GM12878 (cell line): ENCODE measurements at regions not wholly inside any gene's neighbourhood (a gene's known extent, or its start where the extent isn't known, plus 50 kb on each side); places are given as distances from the start of the nearest gene placed in this dataset.

Source experiments
- ATAC-seq: fragments of 200-7000 bp; cut with Tn5 transposase; 3 replicates; pipeline ENCODE4 v1.9.1; 2020; ENCODE audit warnings: mild to moderate bottlenecking, moderate library complexity
- BruUV-seq: library from RNA; stranded (reverse); fragments of 400-500 nt; replicated peaks from 2 replicates; lab custom pipeline; 2021; lab: Mats Ljungman, UMichigan
- CTCF ChIA-PET: fragments of 300-600 bp; sonication (Branson Sonifier 250); formaldehyde crosslinking; extraction: SDS; loops from one replicate; lab custom pipeline; 2021; ENCODE audit warnings: inconsistent platforms; lab: Yijun Ruan, JAX
- POLR2A ChIA-PET: fragments of 350-600 bp; formaldehyde crosslinking; extraction: SDS; loops from one replicate; lab custom pipeline; 2021; ENCODE audit warnings: inconsistent platforms; lab: Charles Lee
- RAD21 ChIA-PET: fragments of 300-600 bp; sonication (Branson Sonifier 250); formaldehyde crosslinking; loops from one replicate; lab custom pipeline; 2023; ENCODE audit warnings: antibody characterized with exemption; ENCODE audit not compliant: unreplicated experiment; lab: Charles Lee
- SMC1A ChIA-PET: fragments of 300-600 bp; sonication (Branson Sonifier 250); formaldehyde crosslinking; loops from one replicate; lab custom pipeline; 2023; ENCODE audit not compliant: unreplicated experiment, uncharacterized antibody; lab: Charles Lee
- DNase-seq: peaks from one replicate; pipeline ENCODE4 v3.0.0-alpha.2; 2011; ENCODE audit warnings: low read depth, low spot score
- FAIRE-seq: peaks from 3 replicates; lab custom pipeline; 2011; peaks lifted over from hg19 to GRCh38; lab: Jason Lieb, UNC
- H2AFZ ChIP-seq: 2 replicates; pipeline ENCODE4 v1.6.0; 2011; ENCODE audit warnings: low read depth, low read length, control low read depth; ENCODE audit not compliant: control insufficient read depth
- H3K27ac ChIP-seq: 2 replicates; pipeline ENCODE4 v1.5.1; 2011; ENCODE audit warnings: control low read depth; ENCODE audit not compliant: control insufficient read depth, insufficient read depth
- H3K27me3 ChIP-seq, 2 experiments: replicated peaks in 1 of 2; 2 replicates each; pipeline versions ENCODE4 v1.6.0 to v1.6.1; 2011; ENCODE audit warnings: low read length in 1 of 2; ENCODE audit not compliant: control insufficient read depth in 2 of 2, insufficient read depth in 2 of 2
- H3K36me3 ChIP-seq, 2 experiments: 2 replicates each; pipeline ENCODE4 v1.5.1; 2011; ENCODE audit warnings: low read length in 1 of 2; ENCODE audit not compliant: control insufficient read depth in 2 of 2, insufficient read depth in 2 of 2
- H3K4me1 ChIP-seq: 2 replicates; pipeline ENCODE4 v1.6.1; 2011; ENCODE audit warnings: mild to moderate bottlenecking, low read length, moderate library complexity, mixed read lengths; ENCODE audit not compliant: control insufficient read depth, insufficient read depth
- H3K4me2 ChIP-seq: 2 replicates; pipeline ENCODE4 v1.6.0; 2011; ENCODE audit warnings: control low read depth; ENCODE audit not compliant: control insufficient read depth, insufficient read depth
- H3K4me3 ChIP-seq: fragments of 200-600 bp; sonication (generic); 2 replicates; pipeline ENCODE4 v1.5.1; 2016
- H3K79me2 ChIP-seq: 2 replicates; pipeline ENCODE4 v1.6.0; 2011; ENCODE audit warnings: low read length; ENCODE audit not compliant: control insufficient read depth, insufficient read depth
- H3K9ac ChIP-seq: 2 replicates; pipeline ENCODE4 v1.8.0; 2011; ENCODE audit warnings: low read length, control low read depth, mixed read lengths; ENCODE audit not compliant: control insufficient read depth, insufficient read depth
- H3K9me3 ChIP-seq: replicated peaks from 3 replicates; pipeline ENCODE4 v1.5.1; 2011; ENCODE audit warnings: mild to moderate bottlenecking, low read length; ENCODE audit not compliant: control insufficient read depth, insufficient read depth
- H4K20me1 ChIP-seq: 2 replicates; pipeline ENCODE4 v1.6.0; 2011; ENCODE audit not compliant: control insufficient read depth, insufficient read depth
- BMI1 ChIP-seq: fragments of 450-650 bp; IDR thresholded peaks from 2 replicates; pipeline ENCODE4 v1.6.1; 2016; ENCODE audit warnings: mild to moderate bottlenecking, moderate library complexity, borderline replicate concordance
- GATAD2B ChIP-seq: fragments of 450-650 bp; conservative IDR thresholded peaks from 2 replicates; pipeline ENCODE4 v1.6.1; 2017; ENCODE audit warnings: low read depth, mild to moderate bottlenecking, moderate library complexity
- HDAC2 ChIP-seq: fragments of 200-600 bp; sonication (generic); IDR thresholded peaks from 2 replicates; pipeline ENCODE4 v1.6.1; 2017
- MYB ChIP-seq: fragments of 150-350 bp; IDR thresholded peaks from 2 replicates; pipeline ENCODE4 v1.6.1; 2014; ENCODE audit warnings: mild to moderate bottlenecking, low read depth, low read length, borderline replicate concordance
- SPI1 ChIP-seq: IDR thresholded peaks from 2 replicates; pipeline ENCODE4 v1.6.1; 2011; ENCODE audit warnings: low read depth, mild to moderate bottlenecking, low read length, moderate library complexity, borderline replicate concordance; ENCODE audit not compliant: insufficient read depth
- TAF1 ChIP-seq: IDR thresholded peaks from 2 replicates; pipeline ENCODE4 v1.6.1; 2011; ENCODE audit warnings: mild to moderate bottlenecking, low read depth, low read length, borderline replicate concordance
- TCF7 ChIP-seq: IDR thresholded peaks from 2 replicates; pipeline ENCODE4 v1.6.1; 2014; ENCODE audit warnings: antibody characterized with exemption, borderline replicate concordance
- ZNF207 ChIP-seq: fragments of 450-650 bp; IDR thresholded peaks from 2 replicates; pipeline ENCODE4 v1.6.1; 2014; ENCODE audit warnings: antibody characterized with exemption, mild to moderate bottlenecking, borderline replicate concordance
- ZNF622 ChIP-seq: fragments of 450-650 bp; IDR thresholded peaks from 2 replicates; pipeline ENCODE4 v1.6.1; 2017; ENCODE audit warnings: mild to moderate bottlenecking, inconsistent platforms
- WGBS: methylation state at CpG from one replicate; pipeline ENCODE4 v1.1.6; 2016; ENCODE audit warnings: low lambda C conversion rate; ENCODE audit not compliant: insufficient replicate concordance, insufficient coverage; ENCODE audit errors: missing lambda C conversion rate; 5-methylcytosine and 5-hydroxymethylcytosine counted together
- in situ Hi-C: fragments of 300-500 bp; cut with MboI; formaldehyde crosslinking; loops from 9 replicates; pipeline ENCODE4 v1.14.3; 2018; ENCODE audit warnings: mixed read lengths
- intact Hi-C: fragments of 100-400 bp; cut with micrococcal nuclease; formaldehyde crosslinking; loops from one replicate; pipeline ENCODE4 v1.14.2; 2022; ENCODE audit not compliant: unreplicated experiment
- TF ChIP-seq, protein P1 (sequence below): fragments of 450-650 bp; formaldehyde crosslinking; IDR thresholded peaks from 2 replicates; pipeline ENCODE4 v1.5.0; 2022; ENCODE audit warnings: mild to moderate bottlenecking, missing genetic modification characterization
- TF ChIP-seq, protein P2 (sequence below): fragments of 450-650 bp; IDR thresholded peaks from 2 replicates; pipeline ENCODE4 v1.6.1; 2018; ENCODE audit warnings: mild to moderate bottlenecking, low read depth, moderate library complexity; ENCODE audit not compliant: partially characterized antibody

DNA sequence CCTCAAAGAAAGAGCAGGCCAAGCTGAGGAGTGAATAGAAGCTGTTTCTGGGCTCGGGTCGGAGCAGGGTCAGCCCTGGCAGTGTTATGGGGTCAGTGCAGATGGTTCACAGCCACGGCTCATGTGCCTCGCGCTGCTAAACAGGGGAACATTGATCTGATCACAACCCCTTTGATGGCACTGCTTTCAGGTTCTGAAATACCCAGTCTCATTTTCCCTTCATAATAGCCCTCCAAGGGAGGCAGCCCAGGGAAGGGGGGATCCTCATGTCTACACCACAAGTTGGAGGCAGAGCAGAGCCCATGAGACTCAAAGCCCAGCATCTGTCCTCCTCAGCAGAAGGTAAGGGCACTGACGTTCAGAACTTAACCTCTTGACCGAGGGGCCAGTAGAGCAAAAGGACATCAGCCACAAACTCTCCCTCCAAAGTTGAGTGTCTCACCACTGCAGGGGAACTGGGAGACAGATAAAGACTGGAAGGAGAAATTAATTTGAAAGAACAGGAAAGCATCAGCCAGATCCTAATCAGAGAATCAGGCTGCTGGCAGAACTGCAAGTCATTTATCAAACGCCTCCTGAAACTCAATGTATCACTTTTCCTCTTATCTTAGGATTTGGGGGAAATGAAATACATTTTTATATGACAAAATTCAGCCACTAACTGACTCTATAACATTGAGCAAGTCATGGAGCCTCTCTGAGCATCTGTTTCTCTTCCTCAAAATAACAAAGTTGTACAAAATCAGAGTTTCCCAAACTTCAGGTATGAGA is 110.6 kb downstream of the SH3TC2 start:
- intact Hi-C loops (no loop called here), in situ Hi-C loops (no loop called here)
- no peak overlapping the region for H3K4me2 ChIP-seq
- H3K27ac ChIP-seq: no peak overlapping the region
- ChIA-PET RAD21 (interaction anchor here (0.7 to 7.2 kb wide), 3 partner anchors 205 to 219 kb away, joined by 3 to 74 read pairs (median 3); no protein-coding TSS in a partner anchor), CTCF (interaction anchor here (15.3 kb wide), 1 partner anchor 215 kb away, joined by 523 read pairs; no protein-coding TSS in a partner anchor), SMC1A (interaction anchor here (2.8 kb wide), 1 partner anchor 211 kb away, joined by 19 read pairs; no protein-coding TSS in a partner anchor), POLR2A (no interaction called here)
- no peak for DNase-seq
- TF ChIP-seq GATAD2B (no peak), ZNF207 (no peak), HDAC2 (no peak), MYB (no peak), BMI1 (no peak), ZNF622 (no peak), SPI1 (no peak), TAF1 (no peak), TCF7 (no peak)
- TF ChIP-seq, protein P1, sequence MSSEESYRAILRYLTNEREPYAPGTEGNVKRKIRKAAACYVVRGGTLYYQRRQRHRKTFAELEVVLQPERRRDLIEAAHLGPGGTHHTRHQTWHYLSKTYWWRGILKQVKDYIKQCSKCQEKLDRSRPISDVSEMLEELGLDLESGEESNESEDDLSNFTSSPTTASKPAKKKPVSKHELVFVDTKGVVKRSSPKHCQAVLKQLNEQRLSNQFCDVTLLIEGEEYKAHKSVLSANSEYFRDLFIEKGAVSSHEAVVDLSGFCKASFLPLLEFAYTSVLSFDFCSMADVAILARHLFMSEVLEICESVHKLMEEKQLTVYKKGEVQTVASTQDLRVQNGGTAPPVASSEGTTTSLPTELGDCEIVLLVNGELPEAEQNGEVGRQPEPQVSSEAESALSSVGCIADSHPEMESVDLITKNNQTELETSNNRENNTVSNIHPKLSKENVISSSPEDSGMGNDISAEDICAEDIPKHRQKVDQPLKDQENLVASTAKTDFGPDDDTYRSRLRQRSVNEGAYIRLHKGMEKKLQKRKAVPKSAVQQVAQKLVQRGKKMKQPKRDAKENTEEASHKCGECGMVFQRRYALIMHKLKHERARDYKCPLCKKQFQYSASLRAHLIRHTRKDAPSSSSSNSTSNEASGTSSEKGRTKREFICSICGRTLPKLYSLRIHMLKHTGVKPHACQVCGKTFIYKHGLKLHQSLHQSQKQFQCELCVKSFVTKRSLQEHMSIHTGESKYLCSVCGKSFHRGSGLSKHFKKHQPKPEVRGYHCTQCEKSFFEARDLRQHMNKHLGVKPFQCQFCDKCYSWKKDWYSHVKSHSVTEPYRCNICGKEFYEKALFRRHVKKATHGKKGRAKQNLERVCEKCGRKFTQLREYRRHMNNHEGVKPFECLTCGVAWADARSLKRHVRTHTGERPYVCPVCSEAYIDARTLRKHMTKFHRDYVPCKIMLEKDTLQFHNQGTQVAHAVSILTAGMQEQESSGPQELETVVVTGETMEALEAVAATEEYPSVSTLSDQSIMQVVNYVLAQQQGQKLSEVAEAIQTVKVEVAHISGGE (CRISPR knock-in tag): no peak
- TF ChIP-seq, protein P2, sequence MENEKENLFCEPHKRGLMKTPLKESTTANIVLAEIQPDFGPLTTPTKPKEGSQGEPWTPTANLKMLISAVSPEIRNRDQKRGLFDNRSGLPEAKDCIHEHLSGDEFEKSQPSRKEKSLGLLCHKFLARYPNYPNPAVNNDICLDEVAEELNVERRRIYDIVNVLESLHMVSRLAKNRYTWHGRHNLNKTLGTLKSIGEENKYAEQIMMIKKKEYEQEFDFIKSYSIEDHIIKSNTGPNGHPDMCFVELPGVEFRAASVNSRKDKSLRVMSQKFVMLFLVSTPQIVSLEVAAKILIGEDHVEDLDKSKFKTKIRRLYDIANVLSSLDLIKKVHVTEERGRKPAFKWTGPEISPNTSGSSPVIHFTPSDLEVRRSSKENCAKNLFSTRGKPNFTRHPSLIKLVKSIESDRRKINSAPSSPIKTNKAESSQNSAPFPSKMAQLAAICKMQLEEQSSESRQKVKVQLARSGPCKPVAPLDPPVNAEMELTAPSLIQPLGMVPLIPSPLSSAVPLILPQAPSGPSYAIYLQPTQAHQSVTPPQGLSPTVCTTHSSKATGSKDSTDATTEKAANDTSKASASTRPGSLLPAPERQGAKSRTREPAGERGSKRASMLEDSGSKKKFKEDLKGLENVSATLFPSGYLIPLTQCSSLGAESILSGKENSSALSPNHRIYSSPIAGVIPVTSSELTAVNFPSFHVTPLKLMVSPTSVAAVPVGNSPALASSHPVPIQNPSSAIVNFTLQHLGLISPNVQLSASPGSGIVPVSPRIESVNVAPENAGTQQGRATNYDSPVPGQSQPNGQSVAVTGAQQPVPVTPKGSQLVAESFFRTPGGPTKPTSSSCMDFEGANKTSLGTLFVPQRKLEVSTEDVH: no peak
- H3K4me1 ChIP-seq: no peaks in the 10 kb centered on the region
- no peak overlapping the region for H3K4me3 ChIP-seq
- no peak overlapping the region for H3K9ac ChIP-seq
- no peaks in the 10 kb centered on the region for H3K79me2 ChIP-seq
- no peak for FAIRE-seq
- H3K36me3 ChIP-seq: no peaks in the 10 kb centered on the region
- BruUV-seq: no TSS peak
- H4K20me1 ChIP-seq: no peaks in the 10 kb centered on the region
- no peak overlapping the region for H2AFZ ChIP-seq
- no peak for ATAC-seq
- no peaks in the 10 kb centered on the region; a peak in 1 of 4 replicates for H3K27me3 ChIP-seq
- H3K9me3 ChIP-seq: no peaks in the 10 kb centered on the region
- 3% methylated on average over 8 of the region's 8 CpGs for WGBS
